CD1c-positive myeloid dendritic cell (primary cell): ENCODE measurements at regions not wholly inside any gene's neighbourhood (a gene's known extent, or its start where the extent isn't known, plus 50 kb on each side); places are given as distances from the start of the nearest gene placed in this dataset.
"Not testable (repeated sequence)": the region's sequence is repeated elsewhere in the genome, so short reads cannot be mapped to it uniquely, and the experiment has no call there.

Experiments used
- DNase-seq: peaks from one replicate; pipeline ENCODE4 v3.0.0-alpha.2; 2016; ENCODE audit errors: extremely low spot score

GRCh38 chr9:124125651-124125977 lies 114.0 kb downstream of the LHX2 start:
- DNase-seq, result no peak

- peak; percentile 84 for DNase-seq
Observed at GRCh38 chr9:124126648-124127646, 115.4 kb downstream of the LHX2 start.

- no peak for DNase-seq
Observed at GRCh38 chr9:124128568-124129166, 117.1 kb downstream of the LHX2 start.

GRCh38 chr9:124130277-124131075 lies 118.9 kb downstream of the LHX2 start:
- no peak for DNase-seq

- not testable (repeated sequence) for DNase-seq
Observed at GRCh38 chr9:124131518-124131917, 120.0 kb downstream of the LHX2 start.

GRCh38 chr9:124132671-124133147 lies 121.1 kb downstream of the LHX2 start:
- no peak for DNase-seq

- DNase-seq, result peak; percentile 34
Observed at GRCh38 chr9:124133727-124134126, 122.2 kb downstream of the LHX2 start.

- no peak for DNase-seq
Observed at GRCh38 chr9:124134526-124134925, 123.0 kb downstream of the LHX2 start.

GRCh38 chr9:124135813-124136365 lies 121.9 kb upstream of the NEK6 start:
- no peak for DNase-seq

GRCh38 chr9:124137009-124137943 lies 120.5 kb upstream of the NEK6 start:
- DNase-seq, result no peak

GRCh38 chr9:124137944-124138335 lies 119.8 kb upstream of the NEK6 start:
- DNase-seq, result no peak

- DNase-seq, result peak; percentile 26
Observed at GRCh38 chr9:124139001-124139400, 118.7 kb upstream of the NEK6 start.

GRCh38 chr9:124140941-124141568 lies 116.7 kb upstream of the NEK6 start:
- DNase-seq, result peak; percentile 63

GRCh38 chr9:124144561-124145123 lies 113.1 kb upstream of the NEK6 start:
- not testable (repeated sequence) for DNase-seq

- no peak for DNase-seq
Observed at GRCh38 chr9:124146031-124146561, 111.7 kb upstream of the NEK6 start.

GRCh38 chr9:124149992-124150391 lies 107.8 kb upstream of the NEK6 start:
- no peak for DNase-seq

- DNase-seq, result no peak
Observed at GRCh38 chr9:124163760-124164255, 93.9 kb upstream of the NEK6 start.

GRCh38 chr9:124164811-124165210 lies 92.9 kb upstream of the NEK6 start:
- no peak for DNase-seq

- peak; percentile 47 for DNase-seq
Observed at GRCh38 chr9:124174433-124174832, 83.3 kb upstream of the NEK6 start.
